Neural progenitor cell (in vitro differentiated cells): ENCODE measurements at regions not wholly inside any gene's neighbourhood (a gene's known extent, or its start where the extent isn't known, plus 50 kb on each side); places are given as distances from the start of the nearest gene placed in this dataset.

ENCODE experiments used
- DNase-seq: peaks from one replicate; pipeline ENCODE4 v3.0.0-alpha.2; 2016; ENCODE audit warnings: low spot score
- H2AFZ ChIP-seq: fragments of 200-600 bp; sonication (generic); replicated peaks from 2 replicates; pipeline ENCODE4 v1.6.1; 2016; ENCODE audit warnings: antibody characterized with exemption
- H3F3A ChIP-seq: fragments of 200-600 bp; sonication (generic); 2 replicates; pipeline ENCODE4 v1.6.1; 2016; ENCODE audit warnings: antibody characterized with exemption, low read depth
- H3K27ac ChIP-seq: fragments of 200-600 bp; sonication (generic); 2 replicates; pipeline ENCODE4 v1.5.1; 2016; ENCODE audit warnings: mild to moderate bottlenecking
- H3K27me3 ChIP-seq: fragments of 200-600 bp; sonication (generic); 2 replicates; pipeline ENCODE4 v1.6.1; 2016; ENCODE audit warnings: mild to moderate bottlenecking, moderate library complexity
- H3K36me3 ChIP-seq: fragments of 200-600 bp; sonication (generic); 2 replicates; pipeline ENCODE4 v1.5.1; 2016
- H3K4me1 ChIP-seq: fragments of 200-600 bp; sonication (generic); 2 replicates; pipeline ENCODE4 v1.6.1; 2016; ENCODE audit warnings: mixed run types
- H3K4me2 ChIP-seq: fragments of 200-600 bp; sonication (generic); 2 replicates; pipeline ENCODE4 v1.6.1; 2016
- H3K4me3 ChIP-seq: fragments of 200-600 bp; sonication (generic); 2 replicates; pipeline ENCODE4 v1.5.1; 2016
- H3K79me2 ChIP-seq: fragments of 200-600 bp; sonication (generic); 2 replicates; pipeline ENCODE4 v1.6.1; 2016; ENCODE audit warnings: low read depth
- H3K9ac ChIP-seq: fragments of 200-600 bp; sonication (generic); 2 replicates; pipeline ENCODE4 v1.6.1; 2016
- H3K9me3 ChIP-seq: fragments of 200-600 bp; sonication (generic); 2 replicates; pipeline ENCODE4 v1.5.1; 2016; ENCODE audit warnings: low read depth
- H4K20me1 ChIP-seq: fragments of 200-600 bp; sonication (generic); 2 replicates; pipeline ENCODE4 v1.6.1; 2016; ENCODE audit warnings: low read depth
- H3K27ac Mint-ChIP-seq: 3 replicates; pipeline ENCODE4 v1.8.0; 2021; ENCODE audit warnings: mixed read lengths
- H3K27me3 Mint-ChIP-seq: 2 replicates; pipeline ENCODE4 v1.8.0; 2022; ENCODE audit warnings: low read depth, mild to moderate bottlenecking, inconsistent platforms, moderate library complexity, mixed read lengths; ENCODE audit not compliant: insufficient read depth
- H3K36me3 Mint-ChIP-seq: 3 replicates; pipeline ENCODE4 v1.8.0; 2021; ENCODE audit warnings: mixed read lengths
- H3K4me1 Mint-ChIP-seq: 3 replicates; pipeline ENCODE4 v1.8.0; 2021; ENCODE audit warnings: mixed read lengths
- H3K4me3 Mint-ChIP-seq: 3 replicates; pipeline ENCODE4 v1.8.0; 2021; ENCODE audit warnings: mild to moderate bottlenecking, moderate library complexity, mixed read lengths
- H3K9me3 Mint-ChIP-seq: 3 replicates; pipeline ENCODE4 v1.8.0; 2020; ENCODE audit warnings: mixed read lengths
- EZH2 ChIP-seq: fragments of 200-600 bp; sonication (generic); IDR thresholded peaks from 2 replicates; pipeline ENCODE4 v1.6.1; 2017; ENCODE audit warnings: antibody characterized with exemption, mild to moderate bottlenecking, moderate library complexity
- EZH2phosphoT487 ChIP-seq: fragments of 200-600 bp; sonication (generic); IDR thresholded peaks from 2 replicates; pipeline ENCODE4 v1.6.1; 2017; ENCODE audit warnings: antibody characterized with exemption
- TF ChIP-seq, protein P1 (sequence below): fragments of 200-600 bp; sonication (generic); IDR thresholded peaks from 2 replicates; pipeline ENCODE4 v1.5.1; 2017; ENCODE audit warnings: antibody characterized with exemption, mild to moderate bottlenecking

GRCh38 chr10:83580373-83581012 lies 558.8 kb upstream of the GHITM start:
- Histone ChIP-seq H3F3A (no peaks in the 10 kb centered on the region), H3K27ac (no peak overlapping the region), H3K79me2 (no peaks in the 10 kb centered on the region), H3K4me1 (no peaks in the 10 kb centered on the region), H3K36me3 (no peaks in the 10 kb centered on the region), H3K4me2 (no peak overlapping the region), H2AFZ (no peak overlapping the region), H3K27me3 (no peaks in the 10 kb centered on the region), H3K9ac (no peak overlapping the region), H3K9me3 (no peaks in the 10 kb centered on the region), H3K4me3 (no peak overlapping the region), H4K20me1 (no peaks in the 10 kb centered on the region)
- Mint-ChIP-seq H3K36me3 (peaks cover 2% of the 10 kb centered on the region), H3K27me3 (peaks cover 2% of the 10 kb centered on the region), H3K4me1 (no peaks in the 10 kb centered on the region), H3K27ac (no peak overlapping the region), H3K9me3 (peaks cover 12% of the 10 kb centered on the region), H3K4me3 (no peak overlapping the region)
- DNase-seq, result peak; percentile 9
- TF ChIP-seq, protein P1, sequence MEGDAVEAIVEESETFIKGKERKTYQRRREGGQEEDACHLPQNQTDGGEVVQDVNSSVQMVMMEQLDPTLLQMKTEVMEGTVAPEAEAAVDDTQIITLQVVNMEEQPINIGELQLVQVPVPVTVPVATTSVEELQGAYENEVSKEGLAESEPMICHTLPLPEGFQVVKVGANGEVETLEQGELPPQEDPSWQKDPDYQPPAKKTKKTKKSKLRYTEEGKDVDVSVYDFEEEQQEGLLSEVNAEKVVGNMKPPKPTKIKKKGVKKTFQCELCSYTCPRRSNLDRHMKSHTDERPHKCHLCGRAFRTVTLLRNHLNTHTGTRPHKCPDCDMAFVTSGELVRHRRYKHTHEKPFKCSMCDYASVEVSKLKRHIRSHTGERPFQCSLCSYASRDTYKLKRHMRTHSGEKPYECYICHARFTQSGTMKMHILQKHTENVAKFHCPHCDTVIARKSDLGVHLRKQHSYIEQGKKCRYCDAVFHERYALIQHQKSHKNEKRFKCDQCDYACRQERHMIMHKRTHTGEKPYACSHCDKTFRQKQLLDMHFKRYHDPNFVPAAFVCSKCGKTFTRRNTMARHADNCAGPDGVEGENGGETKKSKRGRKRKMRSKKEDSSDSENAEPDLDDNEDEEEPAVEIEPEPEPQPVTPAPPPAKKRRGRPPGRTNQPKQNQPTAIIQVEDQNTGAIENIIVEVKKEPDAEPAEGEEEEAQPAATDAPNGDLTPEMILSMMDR, result no peak
- TF ChIP-seq EZH2phosphoT487 (no peak), EZH2 (no peak)

- Histone ChIP-seq H3F3A (no peaks in the 10 kb centered on the region), H3K27ac (no peak overlapping the region), H2AFZ (no peak overlapping the region), H3K4me2 (no peak overlapping the region), H3K4me1 (no peaks in the 10 kb centered on the region), H3K27me3 (no peaks in the 10 kb centered on the region), H3K9me3 (no peaks in the 10 kb centered on the region), H3K36me3 (no peaks in the 10 kb centered on the region), H3K79me2 (no peaks in the 10 kb centered on the region), H4K20me1 (no peaks in the 10 kb centered on the region), H3K9ac (no peak overlapping the region), H3K4me3 (no peak overlapping the region)
- H3K27me3 Mint-ChIP-seq, result peaks cover 2% of the 10 kb centered on the region
- no peak for DNase-seq
- TF ChIP-seq EZH2 (no peak), EZH2phosphoT487 (no peak)
- TF ChIP-seq, protein P1, result no peak
- no peak overlapping the region for H3K27ac Mint-ChIP-seq
- no peaks in the 10 kb centered on the region for H3K4me1 Mint-ChIP-seq
- H3K4me3 Mint-ChIP-seq, result no peak overlapping the region
- H3K36me3 Mint-ChIP-seq, result peaks cover 2% of the 10 kb centered on the region
- H3K9me3 Mint-ChIP-seq, result peaks cover 7% of the 10 kb centered on the region
These were observed 556.8 kb upstream of the GHITM start for GRCh38 chr10:83582407-83583095.

DNA sequence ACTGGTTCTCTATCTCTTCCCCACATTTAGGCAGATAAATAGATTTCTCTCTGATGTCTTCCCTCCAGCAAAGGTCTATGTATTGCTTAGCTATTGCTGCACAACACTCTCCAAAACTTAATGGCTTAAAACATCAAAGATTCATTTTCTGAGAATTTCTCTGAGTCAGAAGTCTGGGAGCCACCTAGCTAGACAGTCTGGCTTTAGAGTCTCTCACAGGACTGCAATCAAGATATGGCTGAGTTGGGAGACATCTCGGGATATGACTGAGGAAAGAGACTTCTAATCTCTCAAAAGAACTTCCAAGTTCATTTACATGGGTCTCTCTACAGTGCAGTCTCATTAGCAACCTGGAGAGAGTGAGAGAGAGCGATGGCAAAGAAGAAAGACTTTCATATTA lies 553.6 kb upstream of the GHITM start:
- TF ChIP-seq, protein P1, result no peak
- no peak overlapping the region for H2AFZ ChIP-seq

More for the DNA sequence above, 553.6 kb upstream of the GHITM start:
- no peak for DNase-seq
- Histone ChIP-seq H3K4me2 (no peak overlapping the region), H3K4me3 (no peak overlapping the region), H3K9ac (no peak overlapping the region), H3K27me3 (no peaks in the 10 kb centered on the region), H3K9me3 (no peaks in the 10 kb centered on the region), H3K36me3 (no peaks in the 10 kb centered on the region), H3K27ac (no peak overlapping the region), H3K4me1 (no peaks in the 10 kb centered on the region), H3K79me2 (no peaks in the 10 kb centered on the region), H4K20me1 (no peaks in the 10 kb centered on the region), H3F3A (no peaks in the 10 kb centered on the region)
- no peak overlapping the region for H3K4me3 Mint-ChIP-seq
- no peaks in the 10 kb centered on the region for H3K4me1 Mint-ChIP-seq
- no peaks in the 10 kb centered on the region for H3K9me3 Mint-ChIP-seq
- no peaks in the 10 kb centered on the region for H3K36me3 Mint-ChIP-seq
- H3K27ac Mint-ChIP-seq, result no peak overlapping the region
- H3K27me3 Mint-ChIP-seq, result peaks cover 2% of the 10 kb centered on the region
